Glutamatergic neuron (in vitro differentiated cells): ENCODE measurements at regions not wholly inside any gene's neighbourhood (a gene's known extent, or its start where the extent isn't known, plus 50 kb on each side); places are given as distances from the start of the nearest gene placed in this dataset.

Source experiments
- DNase-seq: peaks from one replicate; pipeline ENCODE4 v3.0.0; 2022
- H3K27ac Mint-ChIP-seq: one replicate; pipeline ENCODE4 v1.8.0; 2020; ENCODE audit warnings: mild to moderate bottlenecking, mixed read lengths, inconsistent platforms; ENCODE audit not compliant: unreplicated experiment
- H3K27me3 Mint-ChIP-seq: one replicate; pipeline ENCODE4 v1.8.0; 2020; ENCODE audit warnings: mild to moderate bottlenecking, moderate library complexity, mixed read lengths, inconsistent platforms; ENCODE audit not compliant: unreplicated experiment
- H3K36me3 Mint-ChIP-seq: one replicate; pipeline ENCODE4 v1.8.0; 2020; ENCODE audit warnings: mild to moderate bottlenecking, mixed read lengths, inconsistent platforms; ENCODE audit not compliant: unreplicated experiment
- H3K4me1 Mint-ChIP-seq: one replicate; pipeline ENCODE4 v1.8.0; 2020; ENCODE audit warnings: mild to moderate bottlenecking, low read depth, mixed read lengths, inconsistent platforms; ENCODE audit not compliant: unreplicated experiment
- H3K4me3 Mint-ChIP-seq: one replicate; pipeline ENCODE4 v1.8.0; 2020; ENCODE audit warnings: mild to moderate bottlenecking, mixed read lengths, inconsistent platforms; ENCODE audit not compliant: unreplicated experiment
- H3K9me3 Mint-ChIP-seq: one replicate; pipeline ENCODE4 v1.8.0; 2020; ENCODE audit warnings: mild to moderate bottlenecking, moderate library complexity, mixed read lengths, inconsistent platforms; ENCODE audit not compliant: unreplicated experiment
- TF ChIP-seq, protein P1 (sequence below): fragments of 200-600 bp; sonication (generic); IDR thresholded peaks from one replicate; pipeline ENCODE4 v1.5.0; 2021; ENCODE audit not compliant: partially characterized antibody, unreplicated experiment

- peaks cover 2% of the 10 kb centered on the region for H3K27me3 Mint-ChIP-seq
- no peak for DNase-seq
- H3K4me1 Mint-ChIP-seq = peaks cover 9% of the 10 kb centered on the region
- TF ChIP-seq, protein P1, sequence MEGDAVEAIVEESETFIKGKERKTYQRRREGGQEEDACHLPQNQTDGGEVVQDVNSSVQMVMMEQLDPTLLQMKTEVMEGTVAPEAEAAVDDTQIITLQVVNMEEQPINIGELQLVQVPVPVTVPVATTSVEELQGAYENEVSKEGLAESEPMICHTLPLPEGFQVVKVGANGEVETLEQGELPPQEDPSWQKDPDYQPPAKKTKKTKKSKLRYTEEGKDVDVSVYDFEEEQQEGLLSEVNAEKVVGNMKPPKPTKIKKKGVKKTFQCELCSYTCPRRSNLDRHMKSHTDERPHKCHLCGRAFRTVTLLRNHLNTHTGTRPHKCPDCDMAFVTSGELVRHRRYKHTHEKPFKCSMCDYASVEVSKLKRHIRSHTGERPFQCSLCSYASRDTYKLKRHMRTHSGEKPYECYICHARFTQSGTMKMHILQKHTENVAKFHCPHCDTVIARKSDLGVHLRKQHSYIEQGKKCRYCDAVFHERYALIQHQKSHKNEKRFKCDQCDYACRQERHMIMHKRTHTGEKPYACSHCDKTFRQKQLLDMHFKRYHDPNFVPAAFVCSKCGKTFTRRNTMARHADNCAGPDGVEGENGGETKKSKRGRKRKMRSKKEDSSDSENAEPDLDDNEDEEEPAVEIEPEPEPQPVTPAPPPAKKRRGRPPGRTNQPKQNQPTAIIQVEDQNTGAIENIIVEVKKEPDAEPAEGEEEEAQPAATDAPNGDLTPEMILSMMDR = no peak
- H3K36me3 Mint-ChIP-seq = no peaks in the 10 kb centered on the region
- no peak overlapping the region for H3K4me3 Mint-ChIP-seq
- no peak overlapping the region for H3K27ac Mint-ChIP-seq
- H3K9me3 Mint-ChIP-seq = no peaks in the 10 kb centered on the region
Measured at GRCh38 chr1:81020506-81020905, 780.2 kb upstream of the ADGRL2 start.

DNA sequence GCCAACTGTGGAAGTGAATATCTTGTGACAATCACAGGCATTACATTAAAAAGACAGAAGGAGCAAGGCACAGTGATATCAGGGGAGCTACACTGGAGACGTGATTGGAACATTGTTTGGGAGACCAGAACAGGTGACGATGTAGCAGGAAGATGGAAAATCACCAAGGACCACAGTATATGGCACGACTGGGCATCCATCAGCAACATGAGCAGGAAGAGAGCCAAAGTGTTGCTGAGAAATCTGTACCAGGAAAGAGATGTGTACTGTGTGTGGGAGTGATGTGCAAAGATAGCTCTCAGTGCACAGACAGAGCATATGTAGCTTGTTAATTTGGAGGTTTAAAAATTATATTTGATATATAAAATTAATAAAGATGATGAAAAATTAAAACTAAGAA lies 790.6 kb upstream of the ADGRL2 start:
- Mint-ChIP-seq H3K4me1 (no peaks in the 10 kb centered on the region), H3K27ac (no peak overlapping the region), H3K36me3 (no peaks in the 10 kb centered on the region), H3K27me3 (no peaks in the 10 kb centered on the region), H3K9me3 (no peaks in the 10 kb centered on the region), H3K4me3 (no peak overlapping the region)
- no peak for DNase-seq
- TF ChIP-seq, protein P1 = no peak

GRCh38 chr1:81008293-81008692 lies 792.4 kb upstream of the ADGRL2 start:
- no peaks in the 10 kb centered on the region for H3K36me3 Mint-ChIP-seq
- H3K4me3 Mint-ChIP-seq = no peak overlapping the region
- H3K27ac Mint-ChIP-seq = no peak overlapping the region
- no peaks in the 10 kb centered on the region for H3K27me3 Mint-ChIP-seq
- no peaks in the 10 kb centered on the region for H3K9me3 Mint-ChIP-seq
- DNase-seq = no peak
- TF ChIP-seq, protein P1 = no peak
- H3K4me1 Mint-ChIP-seq = no peaks in the 10 kb centered on the region

DNA sequence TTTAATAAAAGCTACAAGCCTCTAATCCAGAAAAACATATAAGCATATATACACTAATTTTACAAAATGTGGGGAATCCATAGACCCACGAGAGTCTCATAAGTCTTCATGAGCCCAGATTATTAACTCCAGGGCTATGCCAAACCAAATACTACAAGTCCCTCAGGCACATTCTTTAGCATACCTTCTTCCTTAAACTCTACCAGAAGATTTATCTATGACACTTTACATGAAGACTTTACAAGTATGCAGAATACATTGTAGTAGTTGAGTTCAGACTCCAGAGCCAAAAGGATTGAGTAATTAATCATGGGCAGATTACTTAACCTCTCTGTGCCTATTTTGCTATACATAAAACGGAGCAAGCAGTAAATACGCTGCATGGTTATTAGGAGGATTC lies 793.7 kb upstream of the ADGRL2 start:
- no peaks in the 10 kb centered on the region for H3K36me3 Mint-ChIP-seq
- no peaks in the 10 kb centered on the region for H3K9me3 Mint-ChIP-seq
- H3K27ac Mint-ChIP-seq = no peak overlapping the region
- no peaks in the 10 kb centered on the region for H3K27me3 Mint-ChIP-seq
- no peak overlapping the region for H3K4me3 Mint-ChIP-seq
- no peak for DNase-seq
- H3K4me1 Mint-ChIP-seq = no peaks in the 10 kb centered on the region
- TF ChIP-seq, protein P1 = no peak

- Mint-ChIP-seq H3K27ac (no peak overlapping the region), H3K9me3 (no peaks in the 10 kb centered on the region), H3K4me1 (no peaks in the 10 kb centered on the region), H3K36me3 (no peaks in the 10 kb centered on the region), H3K4me3 (no peak overlapping the region), H3K27me3 (no peaks in the 10 kb centered on the region)
- TF ChIP-seq, protein P1 = no peak
- DNase-seq = no peak
Measured at GRCh38 chr1:81006502-81006901, 794.2 kb upstream of the ADGRL2 start.
